Activated naive CD8-positive, alpha-beta T cell treated with anti-CD3 and anti-CD28 coated beads, Interleukin-2, amount 50 U/mL, for 24 hours (primary cell): ENCODE measurements at regions not wholly inside any gene's neighbourhood (a gene's known extent, or its start where the extent isn't known, plus 50 kb on each side); places are given as distances from the start of the nearest gene placed in this dataset.
"Not testable (repeated sequence)": the region's sequence is repeated elsewhere in the genome, so short reads cannot be mapped to it uniquely, and the experiment has no call there.

ENCODE experiments used
- ATAC-seq: fragments of 150-1000 bp; cut with Tn5 transposase; one replicate; pipeline ENCODE4 v1.10.0; 2021
- DNase-seq: peaks from one replicate; pipeline ENCODE4 v3.0.0; 2021
- H3K27ac Mint-ChIP-seq: one replicate; pipeline ENCODE4 v1.8.0; 2021; ENCODE audit warnings: mild to moderate bottlenecking, mixed read lengths
- H3K27me3 Mint-ChIP-seq: one replicate; pipeline ENCODE4 v1.8.0; 2021; ENCODE audit warnings: mixed read lengths
- H3K36me3 Mint-ChIP-seq: one replicate; pipeline ENCODE4 v1.8.0; 2021; ENCODE audit warnings: low read depth, mixed read lengths
- H3K4me1 Mint-ChIP-seq: one replicate; pipeline ENCODE4 v1.8.0; 2021; ENCODE audit warnings: mixed read lengths
- H3K4me3 Mint-ChIP-seq: one replicate; pipeline ENCODE4 v1.8.0; 2021; ENCODE audit warnings: mild to moderate bottlenecking, moderate library complexity, mixed read lengths
- H3K9me3 Mint-ChIP-seq: one replicate; pipeline ENCODE4 v1.8.0; 2021; ENCODE audit warnings: mixed read lengths

GRCh38 chr3:124320976-124321375 lies 329.1 kb upstream of the ROPN1 start:
- peaks cover 2% of the 10 kb centered on the region for H3K27me3 Mint-ChIP-seq
- H3K4me1 Mint-ChIP-seq, result no peaks in the 10 kb centered on the region
- H3K36me3 Mint-ChIP-seq, result no peaks in the 10 kb centered on the region
- no peak overlapping the region for H3K27ac Mint-ChIP-seq
- ATAC-seq (no peak), DNase-seq (no peak)
- H3K4me3 Mint-ChIP-seq, result no peak overlapping the region
- no peaks in the 10 kb centered on the region for H3K9me3 Mint-ChIP-seq

- peaks cover 2% of the 10 kb centered on the region for H3K27me3 Mint-ChIP-seq
- H3K36me3 Mint-ChIP-seq, result no peaks in the 10 kb centered on the region
- H3K4me1 Mint-ChIP-seq, result no peaks in the 10 kb centered on the region
- DNase-seq (no peak), ATAC-seq (no peak)
- no peak overlapping the region for H3K4me3 Mint-ChIP-seq
- H3K27ac Mint-ChIP-seq, result no peak overlapping the region
- no peaks in the 10 kb centered on the region for H3K9me3 Mint-ChIP-seq
Measured at GRCh38 chr3:124322309-124322880, 330.5 kb upstream of the ROPN1 start.

GRCh38 chr3:124322966-124323365 lies 331.0 kb upstream of the ROPN1 start:
- no peak overlapping the region for H3K4me3 Mint-ChIP-seq
- peaks cover 2% of the 10 kb centered on the region for H3K27me3 Mint-ChIP-seq
- no peaks in the 10 kb centered on the region for H3K9me3 Mint-ChIP-seq
- no peaks in the 10 kb centered on the region for H3K36me3 Mint-ChIP-seq
- DNase-seq, result no peak
- no peak for ATAC-seq
- no peaks in the 10 kb centered on the region for H3K4me1 Mint-ChIP-seq
- H3K27ac Mint-ChIP-seq, result no peak overlapping the region

GRCh38 chr3:124325248-124325647 lies 333.3 kb upstream of the ROPN1 start:
- H3K36me3 Mint-ChIP-seq, result no peaks in the 10 kb centered on the region
- H3K4me3 Mint-ChIP-seq, result no peak overlapping the region
- DNase-seq, result no peak
- peaks cover 4% of the 10 kb centered on the region for H3K27me3 Mint-ChIP-seq
- no peaks in the 10 kb centered on the region for H3K4me1 Mint-ChIP-seq
- H3K9me3 Mint-ChIP-seq, result no peaks in the 10 kb centered on the region
- H3K27ac Mint-ChIP-seq, result no peak overlapping the region
- ATAC-seq, result no peak

GRCh38 chr3:124329723-124330122 lies 337.8 kb upstream of the ROPN1 start:
- H3K9me3 Mint-ChIP-seq, result peaks cover 3% of the 10 kb centered on the region
- no peak for DNase-seq

GRCh38 chr3:124333931-124334640 lies 342.2 kb upstream of the ROPN1 start:
- DNase-seq (no peak), ATAC-seq (no peak)
- no peaks in the 10 kb centered on the region for H3K4me1 Mint-ChIP-seq
- H3K36me3 Mint-ChIP-seq, result no peaks in the 10 kb centered on the region
- H3K9me3 Mint-ChIP-seq, result peaks cover 3% of the 10 kb centered on the region
- peaks cover 5% of the 10 kb centered on the region for H3K27me3 Mint-ChIP-seq
- no peak overlapping the region for H3K4me3 Mint-ChIP-seq
- H3K27ac Mint-ChIP-seq, result no peak overlapping the region

More at GRCh38 chr3:124329723-124330122, 337.8 kb upstream of the ROPN1 start:
- no peak overlapping the region for H3K4me3 Mint-ChIP-seq
- peaks cover 4% of the 10 kb centered on the region for H3K27me3 Mint-ChIP-seq
- no peaks in the 10 kb centered on the region for H3K36me3 Mint-ChIP-seq
- ATAC-seq, result no peak
- H3K27ac Mint-ChIP-seq, result no peak overlapping the region
- H3K4me1 Mint-ChIP-seq, result no peaks in the 10 kb centered on the region

GRCh38 chr3:124336067-124336656 lies 344.2 kb upstream of the ROPN1 start:
- ATAC-seq (no peak), DNase-seq (no peak)
- no peak overlapping the region for H3K4me3 Mint-ChIP-seq
- peaks cover 4% of the 10 kb centered on the region for H3K27me3 Mint-ChIP-seq
- H3K27ac Mint-ChIP-seq, result no peak overlapping the region
- no peaks in the 10 kb centered on the region for H3K36me3 Mint-ChIP-seq
- H3K9me3 Mint-ChIP-seq, result peaks cover 3% of the 10 kb centered on the region
- no peaks in the 10 kb centered on the region for H3K4me1 Mint-ChIP-seq

GRCh38 chr3:124345845-124346244 lies 353.9 kb upstream of the ROPN1 start:
- Mint-ChIP-seq H3K27ac (no peak overlapping the region), H3K4me3 (no peak overlapping the region), H3K36me3 (no peaks in the 10 kb centered on the region), H3K27me3 (peaks cover 3% of the 10 kb centered on the region), H3K9me3 (no peaks in the 10 kb centered on the region), H3K4me1 (no peaks in the 10 kb centered on the region)
- DNase-seq, result no peak
- no peak for ATAC-seq

- H3K27ac Mint-ChIP-seq, result no peak overlapping the region
- no peak for ATAC-seq
- no peak for DNase-seq
- H3K9me3 Mint-ChIP-seq, result no peaks in the 10 kb centered on the region
- H3K27me3 Mint-ChIP-seq, result peaks cover 2% of the 10 kb centered on the region
- H3K4me1 Mint-ChIP-seq, result no peaks in the 10 kb centered on the region
- no peaks in the 10 kb centered on the region for H3K36me3 Mint-ChIP-seq
- no peak overlapping the region for H3K4me3 Mint-ChIP-seq
Measured at GRCh38 chr3:124346487-124346886, 354.6 kb upstream of the ROPN1 start.

GRCh38 chr3:124347418-124347817 lies 355.5 kb upstream of the ROPN1 start:
- no peak for ATAC-seq

GRCh38 chr3:124348555-124348954 lies 356.6 kb upstream of the ROPN1 start:
- H3K4me1 Mint-ChIP-seq, DNase-seq, H3K4me3 Mint-ChIP-seq: not testable (repeated sequence)

More at GRCh38 chr3:124347418-124347817, 355.5 kb upstream of the ROPN1 start:
- H3K27ac Mint-ChIP-seq, result no peak overlapping the region
- no peaks in the 10 kb centered on the region for H3K27me3 Mint-ChIP-seq
- H3K4me3 Mint-ChIP-seq, result no peak overlapping the region
- no peaks in the 10 kb centered on the region for H3K9me3 Mint-ChIP-seq
- no peak for DNase-seq
- H3K4me1 Mint-ChIP-seq, result no peaks in the 10 kb centered on the region
- no peaks in the 10 kb centered on the region for H3K36me3 Mint-ChIP-seq

GRCh38 chr3:124351430-124352148 lies 359.7 kb upstream of the ROPN1 start:
- Mint-ChIP-seq H3K27me3 (peaks cover under 1% of the 10 kb centered on the region), H3K27ac (no peak overlapping the region), H3K4me3 (no peak overlapping the region), H3K4me1 (no peaks in the 10 kb centered on the region), H3K36me3 (no peaks in the 10 kb centered on the region), H3K9me3 (no peaks in the 10 kb centered on the region)
- ATAC-seq (no peak), DNase-seq (no peak)

More at GRCh38 chr3:124348555-124348954, 356.6 kb upstream of the ROPN1 start:
- not testable (repeated sequence) for H3K9me3 Mint-ChIP-seq, H3K27me3 Mint-ChIP-seq, H3K36me3 Mint-ChIP-seq, ATAC-seq, H3K27ac Mint-ChIP-seq

- Mint-ChIP-seq H3K36me3 (no peaks in the 10 kb centered on the region), H3K9me3 (no peaks in the 10 kb centered on the region)
- DNase-seq, result no peak
Measured at GRCh38 chr3:124352149-124352539, 360.2 kb upstream of the ROPN1 start.

GRCh38 chr3:124353691-124354090 lies 361.8 kb upstream of the ROPN1 start:
- no peak overlapping the region for H3K27ac Mint-ChIP-seq
- DNase-seq (no peak), ATAC-seq (no peak)
- no peaks in the 10 kb centered on the region for H3K9me3 Mint-ChIP-seq
- H3K4me3 Mint-ChIP-seq, result no peak overlapping the region
- no peaks in the 10 kb centered on the region for H3K4me1 Mint-ChIP-seq
- peaks cover 2% of the 10 kb centered on the region for H3K27me3 Mint-ChIP-seq
- no peaks in the 10 kb centered on the region for H3K36me3 Mint-ChIP-seq

More at GRCh38 chr3:124352149-124352539, 360.2 kb upstream of the ROPN1 start:
- Mint-ChIP-seq H3K4me1 (no peaks in the 10 kb centered on the region), H3K27me3 (peaks cover 2% of the 10 kb centered on the region), H3K27ac (no peak overlapping the region), H3K4me3 (no peak overlapping the region)
- ATAC-seq, result no peak

- H3K9me3 Mint-ChIP-seq, result no peaks in the 10 kb centered on the region
- no peak for DNase-seq
- peaks cover 2% of the 10 kb centered on the region for H3K27me3 Mint-ChIP-seq
- no peak for ATAC-seq
- H3K4me1 Mint-ChIP-seq, result no peaks in the 10 kb centered on the region
- H3K27ac Mint-ChIP-seq, result no peak overlapping the region
- H3K4me3 Mint-ChIP-seq, result no peak overlapping the region
- H3K36me3 Mint-ChIP-seq, result no peaks in the 10 kb centered on the region
Measured at GRCh38 chr3:124354150-124354549, 362.2 kb upstream of the ROPN1 start.
